ENCODE measurements at regions not wholly inside any gene's neighbourhood (a gene's known extent, or its start where the extent isn't known, plus 50 kb on each side); places are given as distances from the start of the nearest gene placed in this dataset.

- DNase-seq (ENCODE audit: low read depth in 2 of 2, low spot score in 1 of 2), result no peak
Observed at GRCh38 chr11:80486678-80487077, 1045.8 kb upstream of the TENM4 start.

GRCh38 chr11:80477178-80477577 is 1036.3 kb upstream of the TENM4 start:
- no peak for DNase-seq (ENCODE audit: low read depth in 2 of 2, low spot score in 1 of 2)

- DNase-seq (ENCODE audit: low read depth in 2 of 2, low spot score in 1 of 2), result no peak
Observed at GRCh38 chr11:80473562-80473961, 1032.7 kb upstream of the TENM4 start.

- DNase-seq (ENCODE audit: low read depth in 2 of 2, low spot score in 1 of 2), result no peak
Observed at GRCh38 chr11:80469871-80470270, 1029.0 kb upstream of the TENM4 start.

- DNase-seq (ENCODE audit: low read depth in 2 of 2, low spot score in 1 of 2), result no peak
Observed at GRCh38 chr11:80466570-80466969, 1025.7 kb upstream of the TENM4 start.

- no peak for DNase-seq (ENCODE audit: low read depth in 2 of 2, low spot score in 1 of 2)
Observed at GRCh38 chr11:80462211-80462610, 1021.4 kb upstream of the TENM4 start.

GRCh38 chr11:80458376-80458775 is 1017.5 kb upstream of the TENM4 start:
- DNase-seq (ENCODE audit: low read depth in 2 of 2, low spot score in 1 of 2), result no peak

- no peak for DNase-seq (ENCODE audit: low read depth in 2 of 2, low spot score in 1 of 2)
Observed at GRCh38 chr11:80457823-80458222, 1017.0 kb upstream of the TENM4 start.

GRCh38 chr11:80455818-80456217 is 1015.0 kb upstream of the TENM4 start:
- DNase-seq (ENCODE audit: low read depth in 2 of 2, low spot score in 1 of 2), result no peak

- DNase-seq (ENCODE audit: low read depth in 2 of 2, low spot score in 1 of 2), result no peak
Observed at GRCh38 chr11:80451105-80451504, 1010.3 kb upstream of the TENM4 start.

GRCh38 chr11:80448709-80449108 is 1007.9 kb upstream of the TENM4 start:
- no peak for DNase-seq (ENCODE audit: low read depth in 2 of 2, low spot score in 1 of 2)

- DNase-seq (ENCODE audit: low read depth in 2 of 2, low spot score in 1 of 2), result no peak
Observed at GRCh38 chr11:80443177-80443576, 1002.3 kb upstream of the TENM4 start.

- DNase-seq (ENCODE audit: low read depth in 2 of 2, low spot score in 1 of 2), result no peak
Observed at GRCh38 chr11:80441821-80442220, 1001.0 kb upstream of the TENM4 start.

GRCh38 chr11:80440835-80441234 is 1000.0 kb upstream of the TENM4 start:
- DNase-seq (ENCODE audit: low read depth in 2 of 2, low spot score in 1 of 2), result no peak

- no peak for DNase-seq (ENCODE audit: low read depth in 2 of 2, low spot score in 1 of 2)
Observed at GRCh38 chr11:80436547-80436946, 995.7 kb upstream of the TENM4 start.

- DNase-seq (ENCODE audit: low read depth in 2 of 2, low spot score in 1 of 2), result no peak
Observed at GRCh38 chr11:80435345-80435744, 994.5 kb upstream of the TENM4 start.

- DNase-seq (ENCODE audit: low read depth in 2 of 2, low spot score in 1 of 2), result no peak
Observed at GRCh38 chr11:80432057-80432456, 991.2 kb upstream of the TENM4 start.

- no peak for DNase-seq (ENCODE audit: low read depth in 2 of 2, low spot score in 1 of 2)
Observed at GRCh38 chr11:80424012-80424695, 983.3 kb upstream of the TENM4 start.

- no peak for DNase-seq (ENCODE audit: low read depth in 2 of 2, low spot score in 1 of 2)
Observed at GRCh38 chr11:80420374-80420773, 979.5 kb upstream of the TENM4 start.

GRCh38 chr11:80417681-80418080 is 976.9 kb upstream of the TENM4 start:
- no peak for DNase-seq (ENCODE audit: low read depth in 2 of 2, low spot score in 1 of 2)

GRCh38 chr11:80415580-80415979 is 974.8 kb upstream of the TENM4 start:
- DNase-seq (ENCODE audit: low read depth in 2 of 2, low spot score in 1 of 2), result no peak

- no peak for DNase-seq (ENCODE audit: low read depth in 2 of 2, low spot score in 1 of 2)
Observed at GRCh38 chr11:80414181-80415165, 973.6 kb upstream of the TENM4 start.
